Mesodermal cell (in vitro differentiated cells): ENCODE measurements at regions not wholly inside any gene's neighbourhood (a gene's known extent, or its start where the extent isn't known, plus 50 kb on each side); places are given as distances from the start of the nearest gene placed in this dataset.
"Not testable (repeated sequence)": the region's sequence is repeated elsewhere in the genome, so short reads cannot be mapped to it uniquely, and the experiment has no call there.

Experiments
- H3K27ac ChIP-seq: 2 replicates; pipeline ENCODE4 v1.7.0; 2013; ENCODE audit warnings: mild to moderate bottlenecking, low read depth, low read length, moderate library complexity; ENCODE audit not compliant: severe bottlenecking
- H3K36me3 ChIP-seq: 2 replicates; pipeline ENCODE4 v1.7.1; 2013; ENCODE audit warnings: mild to moderate bottlenecking, low read length, moderate library complexity; ENCODE audit not compliant: control insufficient read depth, insufficient read depth
- H3K4me1 ChIP-seq: one replicate; pipeline ENCODE4 v1.7.1; 2013; ENCODE audit warnings: mild to moderate bottlenecking, low read length; ENCODE audit not compliant: insufficient read depth, control insufficient read depth, poor library complexity, severe bottlenecking
- H3K4me3 ChIP-seq: 2 replicates; pipeline ENCODE4 v1.7.0; 2013; ENCODE audit warnings: low read length, control low read depth, mild to moderate bottlenecking; ENCODE audit not compliant: insufficient read depth, poor library complexity, severe bottlenecking; ENCODE audit errors: extremely low read depth
- H3K9me3 ChIP-seq: 2 replicates; pipeline ENCODE4 v1.7.1; 2013; ENCODE audit warnings: mild to moderate bottlenecking, low read length, moderate library complexity; ENCODE audit not compliant: control insufficient read depth
- WGBS, 2 experiments: methylation state at CpG; one replicate each; pipeline ENCODE4 v1.1.5; 2013; ENCODE audit warnings: missing lambda C conversion rate in 2 of 2; ENCODE audit not compliant: insufficient coverage in 2 of 2; 5-methylcytosine and 5-hydroxymethylcytosine counted together

DNA sequence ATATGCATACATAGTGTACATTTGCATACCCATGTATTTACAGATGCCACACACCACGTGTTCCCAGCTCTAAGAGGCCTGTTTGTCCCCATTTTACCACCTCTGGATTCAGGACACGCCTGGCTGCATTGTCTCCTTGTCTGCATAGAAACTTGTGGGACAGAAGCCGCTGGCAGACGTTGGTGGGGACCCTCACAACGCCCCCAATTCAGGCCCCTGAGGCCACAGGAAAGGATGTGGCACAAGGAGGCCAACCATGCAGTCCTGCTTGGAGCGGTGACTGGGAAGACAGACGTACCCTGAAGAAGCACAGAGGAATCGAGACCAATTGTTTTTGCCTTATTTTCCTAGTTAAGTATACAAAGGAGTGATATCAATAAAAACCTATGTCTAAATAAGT is 96.1 kb downstream of the ANKRD10 start:
- H3K4me3 ChIP-seq: no peak overlapping the region
- H3K9me3 ChIP-seq: no peaks in the 10 kb centered on the region
- no peaks in the 10 kb centered on the region for H3K36me3 ChIP-seq
- H3K27ac ChIP-seq: no peak overlapping the region
- 74 to 75% methylated on average over 5 of the region's 8 CpGs for WGBS, 2 experiments
- H3K4me1 ChIP-seq: no peaks in the 10 kb centered on the region

DNA sequence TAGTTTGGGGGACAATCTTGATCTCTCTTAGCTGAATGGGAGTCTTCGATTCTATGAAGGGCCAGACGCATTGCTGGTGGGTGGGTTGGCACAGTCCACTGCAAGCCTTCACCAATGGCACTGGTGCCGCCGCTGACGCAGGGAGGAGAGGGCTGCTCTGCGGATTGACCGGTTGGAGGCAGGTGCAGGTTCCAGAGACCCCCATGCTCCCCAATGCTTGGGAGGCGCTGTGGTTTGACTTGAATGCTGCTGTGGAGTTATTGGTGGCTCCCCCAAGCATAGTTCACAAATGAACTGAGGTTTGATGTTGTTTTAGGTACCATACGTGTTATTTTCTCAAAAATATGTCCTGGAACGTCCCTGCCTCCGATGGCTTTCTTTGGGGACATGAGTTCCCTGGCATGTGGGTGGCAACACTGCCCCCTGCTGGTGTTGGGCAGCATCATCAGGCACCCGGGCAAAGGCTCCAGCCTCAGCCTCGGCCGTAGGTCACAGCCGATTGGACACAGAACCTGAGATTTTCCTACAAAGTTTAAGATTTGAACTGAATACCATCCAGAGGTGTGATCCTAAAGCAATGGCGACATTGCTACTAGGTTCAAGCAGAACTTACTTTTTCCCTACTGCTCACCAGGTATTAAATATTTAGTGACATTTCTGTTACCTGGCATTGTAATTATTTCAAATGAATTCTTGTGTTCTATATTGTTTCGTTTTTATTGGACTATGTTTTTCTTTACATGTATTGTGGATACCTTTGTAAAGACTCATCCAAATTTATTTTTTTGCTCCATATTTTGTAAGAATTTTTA is 95.5 kb downstream of the ANKRD10 start:
- no peaks in the 10 kb centered on the region for H3K9me3 ChIP-seq
- no peaks in the 10 kb centered on the region for H3K4me1 ChIP-seq
- H3K36me3 ChIP-seq: no peaks in the 10 kb centered on the region
- H3K27ac ChIP-seq: no peak overlapping the region
- no peak overlapping the region for H3K4me3 ChIP-seq
- 48 to 51% methylated on average over 14 to 15 of the region's 17 CpGs for WGBS, 2 experiments

DNA sequence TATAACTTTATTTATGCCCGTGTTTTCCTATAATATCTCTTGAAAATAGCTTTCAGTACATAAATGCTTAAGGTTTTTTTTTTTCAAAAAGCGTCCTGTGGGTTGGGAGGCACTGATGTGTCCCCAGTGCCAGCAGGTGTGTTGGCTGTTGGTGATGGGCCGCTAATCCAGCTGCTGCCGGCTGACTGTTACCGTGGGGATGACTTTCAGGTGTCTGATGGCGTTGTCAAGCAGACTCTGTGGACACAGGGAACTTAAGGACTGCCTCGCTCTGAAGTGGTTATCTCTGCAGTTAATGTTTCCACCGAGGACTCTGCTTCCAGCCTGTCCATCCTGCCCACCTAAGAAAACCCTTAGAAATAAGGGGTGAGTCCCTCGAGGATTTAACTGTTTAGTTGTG is 94.5 kb downstream of the ANKRD10 start:
- Histone ChIP-seq H3K36me3 (no peaks in the 10 kb centered on the region), H3K27ac (no peak overlapping the region), H3K9me3 (no peaks in the 10 kb centered on the region), H3K4me3 (no peak overlapping the region), H3K4me1 (no peaks in the 10 kb centered on the region)
- 68 to 92% methylated on average over 7 of the region's 9 CpGs for WGBS, 2 experiments

DNA sequence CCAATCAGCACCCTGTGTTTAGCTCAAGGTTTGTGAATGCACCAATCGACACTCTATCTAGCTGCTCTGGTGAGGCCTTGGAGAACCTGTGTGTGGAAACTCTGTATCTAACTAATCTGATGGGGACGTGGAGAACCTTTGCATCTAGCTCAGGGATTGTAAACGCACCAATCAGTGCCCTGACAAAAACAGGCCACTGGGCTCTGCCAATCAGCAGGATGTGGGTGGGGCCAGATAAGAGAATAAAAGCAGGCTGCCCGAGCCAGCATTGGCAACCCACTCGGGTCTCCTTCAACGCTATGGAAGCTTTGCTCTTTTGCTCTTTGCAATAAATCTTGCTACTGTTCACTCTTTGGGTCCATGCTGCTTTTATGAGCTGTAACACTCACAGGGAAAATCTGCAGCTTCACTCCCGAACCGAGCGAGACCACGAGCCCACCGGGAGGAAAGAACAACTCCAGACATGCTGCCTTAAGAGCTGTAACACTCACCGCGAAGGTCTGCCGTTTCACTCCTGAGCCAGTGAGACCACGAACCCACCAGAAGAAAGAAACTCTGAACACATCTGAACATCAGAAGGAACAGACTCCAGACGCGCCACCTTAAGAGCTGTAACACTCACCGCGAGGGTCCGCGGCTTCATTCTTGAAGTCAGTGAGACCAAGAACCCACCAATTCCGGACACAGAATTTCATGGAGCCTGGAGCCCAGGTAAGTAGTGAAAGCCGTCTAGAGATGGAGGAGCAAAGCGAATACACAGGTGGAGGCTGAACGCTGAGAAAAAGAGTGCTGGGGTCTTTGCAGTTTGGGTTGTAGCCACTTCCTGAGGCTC is 92.8 kb downstream of the ANKRD10 start:
- WGBS, 2 experiments: 94 to 96% methylated on average over 24 of the region's 25 CpGs
- not testable (repeated sequence) for H3K4me3 ChIP-seq, H3K9me3 ChIP-seq, H3K36me3 ChIP-seq, H3K27ac ChIP-seq, H3K4me1 ChIP-seq

DNA sequence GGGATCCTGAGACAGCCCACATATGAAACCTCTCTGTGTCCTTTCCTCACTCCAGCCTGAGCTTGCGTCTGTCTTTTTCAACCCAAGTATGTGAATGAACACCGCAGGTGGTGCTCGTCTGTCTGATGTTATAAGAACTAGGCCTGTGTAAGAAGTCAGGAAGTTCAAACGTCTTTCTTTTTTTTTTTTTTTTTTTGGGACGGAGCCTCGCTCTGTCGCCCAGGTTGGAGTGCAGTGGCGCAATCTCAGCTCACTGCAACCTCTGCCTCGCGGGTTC is 92.3 kb downstream of the ANKRD10 start:
- Histone ChIP-seq H3K4me3 (no peak overlapping the region), H3K27ac (no peak overlapping the region), H3K4me1 (no peaks in the 10 kb centered on the region), H3K9me3 (peaks cover 4% of the 10 kb centered on the region), H3K36me3 (no peaks in the 10 kb centered on the region)
- no CpG with 5 or more reads among the region's 10 CpGs for WGBS, 2 experiments

DNA sequence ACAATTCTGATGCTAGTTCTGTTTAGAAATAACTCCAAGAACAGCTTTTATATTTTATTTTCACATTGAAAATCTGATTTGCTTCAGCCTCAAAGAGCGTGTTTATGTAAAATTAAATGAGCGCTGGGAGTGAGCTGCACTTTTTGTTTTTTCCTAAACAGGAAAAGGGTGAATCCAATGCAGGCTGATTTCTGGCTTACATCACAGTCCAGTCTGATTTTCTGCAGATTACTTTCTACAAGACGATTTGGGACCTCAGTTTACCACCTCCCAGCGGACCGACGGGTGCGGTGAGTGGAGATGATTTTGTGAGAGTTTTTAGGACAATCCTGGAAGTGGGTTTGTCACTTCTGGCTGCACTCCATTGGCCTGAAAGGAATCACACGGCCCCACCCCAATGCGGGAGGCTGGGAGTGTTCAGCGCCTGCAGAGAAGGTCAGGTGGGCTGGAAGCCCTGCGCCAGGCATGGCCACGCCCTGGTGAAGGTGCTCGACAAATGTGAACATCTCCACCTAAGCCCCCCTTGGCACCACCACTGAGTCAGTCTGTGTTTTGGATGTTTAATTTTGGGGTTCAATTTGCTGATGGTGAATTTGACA is 90.1 kb downstream of the ANKRD10 start:
- H3K4me3 ChIP-seq: no peak overlapping the region
- H3K36me3 ChIP-seq: no peaks in the 10 kb centered on the region
- no peak overlapping the region for H3K27ac ChIP-seq
- H3K4me1 ChIP-seq: no peaks in the 10 kb centered on the region
- H3K9me3 ChIP-seq: peaks cover 4% of the 10 kb centered on the region
- WGBS, 2 experiments: 93 to 97% methylated on average over 11 of the region's 13 CpGs

DNA sequence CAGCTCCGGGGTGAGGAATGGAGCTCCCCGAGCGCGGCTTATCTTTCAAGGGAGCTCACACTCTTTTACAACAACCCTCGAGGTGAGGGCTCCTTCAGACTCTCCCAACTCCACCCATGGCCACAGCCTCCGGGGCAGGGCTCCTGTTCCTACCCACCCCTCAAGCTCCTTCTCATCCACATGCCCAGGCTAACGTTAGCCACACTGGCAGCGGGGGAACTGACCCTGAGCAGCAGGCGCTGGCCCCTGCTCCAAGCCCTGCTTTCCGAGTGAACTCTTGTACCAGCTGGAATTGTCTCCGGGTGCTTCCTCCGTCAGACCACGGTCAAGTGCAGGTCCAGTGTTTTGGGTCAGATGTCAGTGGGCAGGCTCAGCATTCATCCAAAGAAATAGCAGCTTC is 89.4 kb downstream of the ANKRD10 start:
- 91% methylated on average over 10 to 13 of the region's 13 CpGs for WGBS, 2 experiments
- Histone ChIP-seq H3K36me3 (no peaks in the 10 kb centered on the region), H3K27ac (no peak overlapping the region), H3K4me3 (no peak overlapping the region), H3K9me3 (peaks cover 4% of the 10 kb centered on the region), H3K4me1 (no peaks in the 10 kb centered on the region)

DNA sequence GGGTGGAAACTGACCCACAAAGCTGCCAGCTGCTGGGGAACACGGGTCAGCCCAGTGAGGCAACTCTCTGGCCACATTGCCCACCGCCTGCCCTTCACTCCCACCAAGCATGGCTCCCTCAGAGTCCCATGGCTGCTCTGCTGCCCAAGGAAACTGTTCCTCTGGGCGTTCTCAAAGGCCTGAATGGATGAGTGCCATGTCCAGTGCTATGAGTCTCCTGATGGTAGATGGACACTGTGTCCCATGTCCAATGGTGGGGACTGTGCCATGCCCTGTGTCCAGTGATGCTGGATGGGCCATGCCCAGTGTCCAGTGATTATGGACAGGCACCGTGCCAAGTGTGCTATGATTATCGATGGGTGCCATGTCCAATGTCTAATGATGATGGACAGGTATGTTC is 88.8 kb downstream of the ANKRD10 start:
- H3K4me1 ChIP-seq: no peaks in the 10 kb centered on the region
- 93 to 97% methylated on average over 4 to 5 of the region's 5 CpGs for WGBS, 2 experiments
- peaks cover 4% of the 10 kb centered on the region for H3K9me3 ChIP-seq
- no peak overlapping the region for H3K4me3 ChIP-seq
- no peaks in the 10 kb centered on the region for H3K36me3 ChIP-seq
- H3K27ac ChIP-seq: no peak overlapping the region

DNA sequence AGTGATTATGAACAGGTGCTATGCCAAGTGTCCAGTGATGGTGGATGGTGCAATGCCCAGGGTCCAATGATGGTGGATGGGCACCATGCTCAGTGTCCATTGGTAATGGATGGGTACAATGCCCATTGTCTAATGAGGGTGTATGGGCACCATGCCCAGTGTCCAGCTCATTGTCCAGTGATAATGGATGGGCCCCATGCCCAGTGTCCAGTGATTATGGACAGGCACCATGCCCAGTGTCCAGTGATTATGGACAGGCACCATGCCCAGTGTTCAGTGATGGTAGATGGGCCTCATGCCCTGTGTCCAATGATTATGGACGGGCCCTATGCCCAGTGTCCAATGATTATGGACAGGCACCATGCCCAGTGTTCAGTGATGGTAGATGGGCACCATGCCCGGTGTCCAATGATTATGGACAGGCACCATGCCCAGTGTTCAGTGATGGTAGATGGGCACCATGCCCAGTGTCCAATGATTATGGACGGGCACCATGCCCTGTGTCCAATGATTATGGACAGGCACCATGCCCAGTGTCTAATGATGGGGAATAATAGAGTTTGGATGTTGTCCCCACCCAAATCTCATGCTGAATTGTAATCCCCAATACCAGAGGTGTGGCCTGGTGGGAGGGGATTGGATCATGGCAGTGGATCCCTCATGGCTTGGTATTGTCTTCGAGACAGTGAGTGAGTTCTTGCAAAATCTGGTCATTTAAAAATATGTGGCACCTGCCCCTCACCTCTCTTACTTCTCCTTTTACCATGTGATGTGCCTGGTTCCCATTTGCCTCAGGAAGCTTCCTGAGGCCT is 87.8 kb downstream of the ANKRD10 start:
- Histone ChIP-seq H3K4me1 (no peaks in the 10 kb centered on the region), H3K9me3 (peaks cover 4% of the 10 kb centered on the region), H3K36me3 (no peaks in the 10 kb centered on the region), H3K4me3 (no peak overlapping the region), H3K27ac (no peak overlapping the region)
- WGBS, 2 experiments: 89 to 93% methylated on average over 3 to 4 of the region's 4 CpGs
